Esophagus mucosa (tissue), 1 donor: ENCODE measurements at regions not wholly inside any gene's neighbourhood (a gene's known extent, or its start where the extent isn't known, plus 50 kb on each side); places are given as distances from the start of the nearest gene placed in this dataset.
A peak's percentile ranks its signal among the peaks of the same experiment; 100 is the strongest.

Source experiments
- ATAC-seq: fragments of 200-7000 bp; cut with Tn5 transposase; one replicate; pipeline ENCODE4 v1.9.1; 2020
- donor health status: DM: yes; HTN: yes; CAD: no.

- no peak for ATAC-seq
Measured at GRCh38 chr22:49227670-49228069, 600.0 kb downstream of the BRD1 start.

DNA sequence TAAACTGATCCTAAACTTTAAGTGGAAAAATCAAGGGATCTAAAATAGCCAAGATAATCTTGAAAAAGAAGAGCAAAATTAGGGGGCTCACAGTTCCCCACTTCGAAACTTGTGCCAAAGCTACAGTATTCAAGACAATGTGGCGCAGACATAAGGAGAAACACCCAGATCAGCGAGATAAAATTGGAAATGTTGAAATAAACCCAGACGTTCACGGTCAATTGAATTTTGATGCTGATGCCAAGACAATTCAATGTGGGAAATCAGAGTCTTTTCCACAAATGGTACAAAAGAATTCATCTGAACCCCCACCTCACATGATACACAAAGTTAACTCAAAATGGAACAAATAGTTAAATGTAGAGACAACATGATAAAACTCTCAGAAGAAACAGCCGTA lies 601.6 kb downstream of the BRD1 start:
- ATAC-seq: no peak

DNA sequence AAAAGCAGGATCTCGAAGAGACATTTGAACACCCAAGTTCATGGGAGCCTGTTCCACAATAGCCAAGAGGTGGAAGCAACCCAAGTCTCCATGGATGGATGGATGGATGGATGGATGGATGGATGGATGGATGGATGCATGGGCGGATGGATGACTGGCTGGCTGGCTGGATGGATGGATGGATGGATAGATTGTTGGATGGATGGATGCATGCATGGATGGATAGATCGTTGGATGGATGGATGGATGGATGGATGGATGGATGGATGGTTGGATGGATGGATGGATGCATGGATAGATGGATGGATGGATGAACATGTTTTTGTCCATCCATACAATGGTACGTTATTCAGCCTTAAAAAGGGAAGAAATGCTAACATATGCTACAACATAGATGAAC lies 603.4 kb downstream of the BRD1 start:
- ATAC-seq: no peak

DNA sequence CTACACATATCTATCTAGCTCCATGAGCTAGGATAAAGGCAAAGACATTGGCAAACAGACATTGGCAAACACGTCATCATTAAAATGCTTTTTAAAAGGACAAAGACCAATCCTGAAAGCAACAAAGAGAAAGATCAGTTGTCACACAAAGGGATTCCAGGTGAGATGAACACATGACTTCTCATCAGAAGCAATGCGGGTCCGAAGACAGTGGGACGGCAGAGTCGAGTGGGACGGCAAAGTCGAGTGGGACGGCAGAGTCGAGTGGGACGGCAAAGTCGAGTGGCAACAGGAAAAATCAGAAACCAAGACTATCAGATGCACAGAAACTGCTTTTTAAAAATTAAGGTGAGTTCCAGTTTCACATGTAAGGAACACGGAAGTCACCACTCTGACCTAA lies 609.5 kb downstream of the BRD1 start:
- ATAC-seq: no peak

DNA sequence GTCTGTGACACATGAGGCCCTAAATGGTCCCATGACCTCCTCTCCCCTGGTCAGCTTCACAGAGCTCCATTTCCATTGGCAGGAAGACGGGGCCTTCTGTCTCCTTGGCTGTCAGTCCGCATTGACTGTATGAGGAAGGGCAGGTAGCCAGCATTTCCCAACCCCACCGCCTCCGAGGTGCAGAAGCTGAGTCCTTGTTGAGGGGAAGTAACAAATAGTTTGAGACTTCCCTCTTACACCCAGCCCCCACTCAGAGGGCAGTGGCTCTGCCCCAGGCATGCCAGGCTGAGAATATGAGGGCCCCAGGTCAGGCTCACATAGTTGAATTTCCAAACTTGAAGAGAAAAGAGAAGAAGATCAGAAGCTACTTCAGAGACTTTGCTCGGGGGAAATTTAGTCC lies 611.1 kb downstream of the BRD1 start:
- no peak for ATAC-seq

GRCh38 chr22:49215840-49216239 lies 611.8 kb downstream of the BRD1 start:
- ATAC-seq: no peak

- no peak for ATAC-seq
Measured at GRCh38 chr22:49214976-49215375, 612.7 kb downstream of the BRD1 start.

DNA sequence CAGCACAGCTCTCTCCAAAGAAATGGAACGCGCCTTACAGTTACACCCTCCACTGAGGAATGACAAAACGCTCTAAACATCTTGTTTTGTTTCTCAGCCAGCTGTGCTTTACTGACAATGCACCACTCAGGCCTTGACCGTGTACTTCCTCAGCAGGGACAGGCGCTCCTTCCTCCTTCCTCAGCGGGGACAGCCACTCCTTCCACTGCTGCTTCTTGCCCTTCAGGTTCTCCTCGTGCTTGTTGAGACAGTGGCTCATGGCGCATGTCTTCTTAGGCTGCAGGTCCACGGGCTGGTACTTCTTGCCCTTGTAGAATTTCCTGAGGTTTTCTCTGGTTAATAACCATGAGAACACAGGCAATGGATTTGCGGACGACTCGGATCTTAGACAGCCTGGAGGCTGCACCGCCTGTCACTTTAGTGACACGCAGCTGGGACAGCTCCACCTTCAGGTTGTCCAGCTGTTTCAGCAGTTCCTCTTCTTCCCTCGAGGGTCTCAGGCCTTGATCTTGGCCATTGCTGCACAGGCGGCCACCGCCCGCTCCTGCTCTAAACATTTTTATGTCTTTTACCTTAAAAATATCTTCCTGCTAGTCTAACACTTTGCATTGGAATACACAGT lies 613.8 kb downstream of the BRD1 start:
- ATAC-seq: no peak

GRCh38 chr22:49212466-49212865 lies 615.2 kb downstream of the BRD1 start:
- peak; percentile 13 for ATAC-seq

- no peak for ATAC-seq
Measured at GRCh38 chr22:49212002-49212401, 615.7 kb downstream of the BRD1 start.

- ATAC-seq: no peak
Measured at GRCh38 chr22:49211176-49211575, 616.5 kb downstream of the BRD1 start.

- no peak for ATAC-seq
Measured at GRCh38 chr22:49210606-49211005, 617.1 kb downstream of the BRD1 start.

DNA sequence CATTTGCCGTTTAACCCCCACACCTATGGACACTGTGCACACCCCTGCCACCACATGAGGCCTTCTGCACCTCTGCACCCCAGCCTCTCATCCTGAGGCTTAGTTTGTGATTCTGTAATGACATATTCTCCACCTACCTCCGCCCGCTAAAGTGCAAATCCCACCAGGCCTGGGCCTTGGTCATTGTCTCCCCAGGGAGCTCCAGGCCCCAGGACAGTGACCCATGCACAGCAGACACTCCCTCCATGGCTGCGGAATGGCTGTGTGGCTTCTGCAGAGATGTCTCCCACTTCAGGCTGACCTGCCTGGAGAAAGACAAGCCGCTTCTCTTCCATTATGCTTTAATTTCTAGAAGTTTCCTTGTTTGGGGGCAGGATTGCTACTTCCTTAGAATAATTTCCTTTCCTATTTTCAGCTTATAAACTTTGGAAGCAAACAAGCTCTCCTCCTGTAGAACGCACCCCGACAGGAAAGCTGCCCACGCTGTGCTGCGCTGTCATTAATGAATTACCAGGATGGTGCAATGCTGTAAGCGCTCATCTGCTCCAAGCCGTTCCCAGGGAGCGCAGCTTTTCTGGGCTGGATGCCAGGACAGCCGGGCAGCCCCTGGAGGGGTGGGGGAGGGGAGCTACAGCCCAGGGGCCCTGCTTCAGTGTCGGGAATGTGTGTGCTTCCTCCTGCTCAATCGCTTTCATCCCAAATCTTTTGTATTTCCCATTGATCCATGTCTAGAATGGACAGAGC lies 618.0 kb downstream of the BRD1 start:
- ATAC-seq: no peak

DNA sequence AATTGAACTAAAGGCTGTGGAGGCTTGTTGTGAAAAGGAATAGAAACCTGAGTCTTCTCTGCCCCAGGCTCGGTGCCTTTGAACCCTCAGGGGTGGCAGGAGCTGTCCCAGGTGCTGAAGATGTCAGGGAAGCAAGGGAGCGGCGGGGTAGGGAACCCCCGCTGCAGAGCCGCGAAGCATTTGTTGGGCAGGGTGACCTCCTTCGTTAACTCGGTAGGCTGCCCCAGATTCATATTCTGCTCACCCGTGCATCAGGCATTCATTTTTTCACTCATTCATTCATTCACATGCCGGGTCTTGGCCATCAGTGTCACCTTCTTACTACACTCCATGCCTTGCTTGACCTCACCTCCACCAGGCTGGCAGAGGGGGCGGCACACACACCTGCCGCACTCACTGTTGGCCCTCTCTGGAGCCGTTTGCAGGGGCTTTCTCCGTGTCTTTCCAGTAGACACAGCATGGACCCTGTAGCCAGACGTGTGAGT lies 618.9 kb downstream of the BRD1 start:
- ATAC-seq: no peak

- ATAC-seq: no peak
Measured at GRCh38 chr22:49208004-49208402, 619.7 kb downstream of the BRD1 start.

- no peak for ATAC-seq
Measured at GRCh38 chr22:49207008-49208003, 620.4 kb downstream of the BRD1 start.

DNA sequence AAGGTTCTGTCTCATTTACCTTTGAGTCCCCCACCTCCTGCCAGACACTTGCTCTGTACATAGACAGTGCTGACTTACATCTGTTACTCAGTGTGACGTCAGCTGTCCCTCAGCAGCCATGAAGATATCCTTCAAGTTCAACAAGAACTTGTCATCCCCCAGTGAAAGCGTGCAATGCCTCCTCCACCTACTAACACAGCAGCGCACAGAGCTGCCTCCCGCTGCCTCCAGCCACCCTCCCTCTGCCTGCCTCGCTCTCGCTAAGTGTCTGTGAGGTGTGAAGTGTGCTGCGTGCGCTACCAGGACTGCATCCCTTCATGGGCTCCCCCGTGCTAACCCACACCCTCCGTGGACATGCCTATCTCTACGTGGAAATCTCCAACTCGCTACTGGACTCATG lies 621.4 kb downstream of the BRD1 start:
- no peak for ATAC-seq

DNA sequence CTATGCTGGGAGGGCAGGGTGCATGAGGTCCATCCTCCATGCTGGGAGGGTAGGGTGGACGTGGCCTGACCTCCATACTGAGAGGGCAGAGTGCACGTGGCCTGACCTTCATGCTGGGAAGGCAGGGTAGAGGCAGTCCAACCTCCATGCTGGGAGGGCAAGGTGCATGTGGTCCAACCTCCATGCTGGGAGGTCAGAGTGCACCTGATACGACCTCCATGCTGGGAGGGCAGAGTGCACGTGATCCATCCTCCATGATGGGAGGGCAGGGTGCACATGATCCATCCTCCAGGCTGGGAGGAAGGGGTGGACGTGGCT lies 622.2 kb downstream of the BRD1 start:
- peak; percentile 15 for ATAC-seq

DNA sequence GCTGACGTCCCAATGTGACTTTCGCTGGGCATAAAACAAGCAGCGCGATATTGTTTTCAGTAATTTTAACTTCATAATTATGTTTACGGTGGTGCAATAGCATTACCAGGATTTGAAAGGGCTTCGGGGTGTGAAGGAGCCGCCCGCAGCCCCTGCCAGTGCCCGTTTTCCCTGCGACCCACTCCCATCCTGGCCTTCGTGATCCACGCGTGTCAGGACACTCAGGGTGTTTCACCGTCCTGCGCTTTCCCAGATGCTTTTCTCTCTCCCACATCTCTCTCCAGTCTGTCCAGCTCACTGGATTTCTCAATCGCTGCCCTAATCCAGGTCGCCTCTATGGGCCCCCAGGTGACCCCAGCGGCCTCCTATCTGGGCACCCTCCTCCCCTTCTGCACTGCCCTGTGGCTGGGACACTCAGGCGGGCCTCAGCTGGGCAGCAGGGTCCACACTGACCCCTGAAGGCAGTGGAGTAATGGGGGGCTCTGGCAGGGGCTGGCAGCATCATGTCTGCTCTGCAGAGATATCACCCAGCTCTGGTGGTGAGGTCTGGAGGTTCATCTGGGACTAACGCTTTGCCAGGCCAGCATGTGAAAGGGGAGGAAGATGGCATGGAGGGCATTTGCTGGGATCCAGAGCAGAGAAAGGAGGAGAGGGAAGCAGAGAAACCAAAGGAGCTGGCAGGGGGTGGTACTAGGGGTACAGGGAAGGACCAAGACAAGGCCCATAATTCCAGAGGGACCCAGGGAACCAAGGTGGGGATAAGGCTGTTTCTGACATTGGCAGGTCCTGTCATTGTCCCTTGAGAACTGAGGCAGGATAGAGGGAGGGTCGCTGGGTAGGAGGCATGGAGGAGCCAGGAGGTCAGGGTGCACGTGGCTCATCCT lies 622.8 kb downstream of the BRD1 start:
- ATAC-seq: no peak

- no peak for ATAC-seq
Measured at GRCh38 chr22:49203859-49204598, 623.6 kb downstream of the BRD1 start.

- no peak for ATAC-seq
Measured at GRCh38 chr22:49203091-49203858, 624.4 kb downstream of the BRD1 start.
